WERI-Rb-1 (cell line): ENCODE measurements at regions not wholly inside any gene's neighbourhood (a gene's known extent, or its start where the extent isn't known, plus 50 kb on each side); places are given as distances from the start of the nearest gene placed in this dataset.
"Not testable (repeated sequence)": the region's sequence is repeated elsewhere in the genome, so short reads cannot be mapped to it uniquely, and the experiment has no call there.

Experiments
- DNase-seq: peaks from one replicate; pipeline ENCODE4 v3.0.0-alpha.2; 2020
- H3K27ac ChIP-seq: fragments of 250-450 bp; sonication (Bioruptor Pico); 2 replicates; pipeline ENCODE4 v1.5.1; 2020; ENCODE audit warnings: mild to moderate bottlenecking, moderate library complexity
- H3K27me3 ChIP-seq: fragments of 250-450 bp; sonication (Bioruptor Pico); 2 replicates; pipeline ENCODE4 v1.5.1; 2021; ENCODE audit warnings: mild to moderate bottlenecking, low read depth, moderate library complexity; ENCODE audit not compliant: insufficient read depth, severe bottlenecking
- H3K36me3 ChIP-seq: fragments of 250-450 bp; sonication (Bioruptor Pico); 2 replicates; pipeline ENCODE4 v1.5.1; 2020; ENCODE audit warnings: mild to moderate bottlenecking, moderate library complexity
- H3K4me3 ChIP-seq: 2 replicates; pipeline ENCODE4 v1.5.1; 2011; ENCODE audit warnings: low read depth, mild to moderate bottlenecking, control low read depth, low read length
- H3K9me3 ChIP-seq: fragments of 250-450 bp; sonication (Bioruptor Pico); 2 replicates; pipeline ENCODE4 v1.5.1; 2021; ENCODE audit warnings: mild to moderate bottlenecking, moderate library complexity; ENCODE audit not compliant: severe bottlenecking
- CTCF ChIP-seq: IDR thresholded peaks from 2 replicates; pipeline ENCODE4 v1.5.1; 2011; ENCODE audit warnings: low read depth, mild to moderate bottlenecking, control low read depth, inconsistent platforms, low read length

DNA sequence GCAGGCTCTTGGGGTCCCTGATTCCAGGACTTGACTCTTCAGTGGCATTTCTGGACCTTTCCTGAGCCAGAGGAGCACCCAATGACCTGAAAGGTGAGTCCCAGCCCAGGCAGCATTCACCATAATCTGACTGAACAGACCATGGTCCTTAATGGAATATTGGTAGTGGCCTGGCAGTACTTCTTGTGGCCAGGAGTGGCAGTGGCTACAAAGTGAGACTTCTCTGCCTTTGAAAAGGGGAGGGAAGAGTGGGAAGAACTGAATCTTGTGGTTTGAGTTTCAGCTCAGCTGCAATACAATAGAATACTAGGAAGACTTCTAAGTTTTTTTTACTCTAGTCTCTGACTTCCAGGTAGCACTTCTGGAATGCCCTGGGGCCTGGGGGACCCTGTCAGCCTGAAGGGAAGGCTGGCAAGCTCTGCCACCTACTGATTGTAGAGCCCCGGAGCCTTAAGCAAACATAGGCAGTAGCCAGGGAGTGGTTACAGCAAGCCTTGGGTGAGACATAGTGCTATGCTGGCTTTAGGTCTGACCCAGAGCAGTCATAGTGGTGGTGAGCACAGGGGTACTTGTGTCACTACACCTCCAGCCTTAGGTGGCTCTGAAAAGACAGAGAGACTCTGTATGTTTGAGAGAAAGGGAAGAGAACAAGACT is 674.2 kb upstream of the MANEA start:
- DNase-seq, result no peak
- no peak overlapping the region for H3K27ac ChIP-seq
- TF ChIP-seq CTCF, result no peak
- no peaks in the 10 kb centered on the region for H3K9me3 ChIP-seq
- no peaks in the 10 kb centered on the region for H3K36me3 ChIP-seq
- no peaks in the 10 kb centered on the region for H3K27me3 ChIP-seq
- H3K4me3 ChIP-seq, result no peak overlapping the region

GRCh38 chr6:94899191-94899590 is 678.1 kb upstream of the MANEA start:
- Histone ChIP-seq H3K27ac (no peak overlapping the region), H3K4me3 (no peak overlapping the region), H3K27me3 (no peaks in the 10 kb centered on the region), H3K36me3 (no peaks in the 10 kb centered on the region), H3K9me3 (no peaks in the 10 kb centered on the region)
- TF ChIP-seq CTCF, result no peak
- DNase-seq, result no peak

DNA sequence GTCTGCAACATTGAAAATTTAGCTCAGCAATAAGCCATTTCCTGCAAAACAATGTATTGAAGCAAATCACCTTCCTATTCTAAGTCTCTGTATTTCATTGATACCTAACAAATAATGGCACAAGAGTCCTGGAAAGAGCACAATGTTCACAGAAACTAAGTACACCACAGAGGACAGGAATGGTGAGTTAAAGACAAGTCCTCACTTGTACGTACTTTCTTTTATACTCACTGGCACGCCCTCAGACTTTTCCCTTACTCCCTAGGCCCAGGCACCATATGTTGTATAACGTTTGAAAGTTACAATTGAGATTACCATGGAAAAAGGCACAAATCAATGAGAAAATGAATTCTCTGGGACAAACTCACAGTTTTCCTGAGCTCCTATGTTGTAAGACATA is 683.0 kb upstream of the MANEA start:
- H3K36me3 ChIP-seq, result no peaks in the 10 kb centered on the region

GRCh38 chr6:94893327-94893726 is 684.0 kb upstream of the MANEA start:
- Histone ChIP-seq H3K27ac (no peak overlapping the region), H3K9me3 (no peaks in the 10 kb centered on the region), H3K36me3 (no peaks in the 10 kb centered on the region), H3K27me3 (no peaks in the 10 kb centered on the region), H3K4me3 (no peak overlapping the region)
- no peak for DNase-seq
- no peak for TF ChIP-seq CTCF

More for the DNA sequence above, 683.0 kb upstream of the MANEA start:
- H3K27me3 ChIP-seq, result no peaks in the 10 kb centered on the region
- no peak overlapping the region for H3K4me3 ChIP-seq
- no peak for TF ChIP-seq CTCF
- H3K27ac ChIP-seq, result no peak overlapping the region
- DNase-seq, result no peak
- no peaks in the 10 kb centered on the region for H3K9me3 ChIP-seq

- H3K4me3 ChIP-seq, H3K36me3 ChIP-seq, H3K9me3 ChIP-seq, H3K27me3 ChIP-seq, H3K27ac ChIP-seq, DNase-seq: not testable (repeated sequence)
These were observed 703.5 kb upstream of the MANEA start for GRCh38 chr6:94873819-94874218.

DNA sequence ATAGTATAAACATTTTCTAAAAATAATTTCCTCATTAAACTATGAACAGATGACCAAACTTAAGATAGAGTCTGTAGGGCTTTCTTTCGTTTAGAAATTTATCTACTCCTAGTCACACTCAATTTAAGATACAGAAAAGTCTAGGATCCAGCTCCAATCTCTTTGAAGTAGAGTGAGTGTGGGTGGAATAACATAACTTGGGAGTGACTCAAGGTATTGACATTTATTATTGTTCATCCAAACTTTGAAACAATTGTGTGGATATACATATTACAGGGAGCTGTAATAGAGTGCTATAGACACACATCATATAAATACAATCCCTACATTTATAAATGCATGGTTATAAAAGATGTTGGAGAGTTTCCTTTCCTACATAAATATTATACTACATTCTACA is 715.2 kb upstream of the MANEA start:
- no peaks in the 10 kb centered on the region for H3K36me3 ChIP-seq
- no peak for TF ChIP-seq CTCF

More for the DNA sequence above, 715.2 kb upstream of the MANEA start:
- Histone ChIP-seq H3K9me3 (no peaks in the 10 kb centered on the region), H3K27ac (no peak overlapping the region; the same call in 1 of the 2 replicates), H3K27me3 (no peaks in the 10 kb centered on the region), H3K4me3 (no peak overlapping the region)
- no peak for DNase-seq
